Ishikawa (cell line): ENCODE measurements at regions not wholly inside any gene's neighbourhood (a gene's known extent, or its start where the extent isn't known, plus 50 kb on each side); places are given as distances from the start of the nearest gene placed in this dataset.

Experiments used
- CEBPB ChIP-seq: IDR thresholded peaks from 2 replicates; pipeline ENCODE4 v1.6.1; 2012
- CREB1 ChIP-seq: IDR thresholded peaks from 2 replicates; pipeline ENCODE4 v1.6.1; 2012; ENCODE audit warnings: low read depth
- EGR1 ChIP-seq: IDR thresholded peaks from 2 replicates; pipeline ENCODE4 v1.6.1; 2012
- EP300 ChIP-seq: IDR thresholded peaks from 2 replicates; pipeline ENCODE4 v1.6.1; 2012; ENCODE audit warnings: borderline replicate concordance
- FOXM1 ChIP-seq: IDR thresholded peaks from 2 replicates; pipeline ENCODE4 v1.6.1; 2012; ENCODE audit warnings: low read depth, borderline replicate concordance
- NFIC ChIP-seq: IDR thresholded peaks from 2 replicates; pipeline ENCODE4 v1.6.1; 2012
- RAD21 ChIP-seq: IDR thresholded peaks from 2 replicates; pipeline ENCODE4 v1.6.1; 2012; ENCODE audit warnings: low read depth
- TAF1 ChIP-seq: IDR thresholded peaks from 2 replicates; pipeline ENCODE4 v1.6.1; 2012; ENCODE audit warnings: low read depth, mild to moderate bottlenecking
- TCF12 ChIP-seq: IDR thresholded peaks from 2 replicates; pipeline ENCODE4 v1.6.1; 2012; ENCODE audit warnings: low read depth
- TEAD4 ChIP-seq: IDR thresholded peaks from 2 replicates; pipeline ENCODE4 v1.6.1; 2012
- YY1 ChIP-seq: IDR thresholded peaks from 2 replicates; pipeline ENCODE4 v1.6.1; 2012; ENCODE audit warnings: low read depth
- ZBTB7A ChIP-seq: IDR thresholded peaks from 2 replicates; pipeline ENCODE4 v1.6.1; 2012; ENCODE audit warnings: low read depth
- TF ChIP-seq, protein P1 (sequence below): IDR thresholded peaks from 2 replicates; pipeline ENCODE4 v1.6.1; 2012; ENCODE audit warnings: low read depth, mild to moderate bottlenecking
- TF ChIP-seq, protein P2 (sequence below): IDR thresholded peaks from 2 replicates; pipeline ENCODE4 v1.6.1; 2012
- TF ChIP-seq, protein P3 (sequence below): IDR thresholded peaks from 2 replicates; pipeline ENCODE4 v1.6.1; 2012

DNA sequence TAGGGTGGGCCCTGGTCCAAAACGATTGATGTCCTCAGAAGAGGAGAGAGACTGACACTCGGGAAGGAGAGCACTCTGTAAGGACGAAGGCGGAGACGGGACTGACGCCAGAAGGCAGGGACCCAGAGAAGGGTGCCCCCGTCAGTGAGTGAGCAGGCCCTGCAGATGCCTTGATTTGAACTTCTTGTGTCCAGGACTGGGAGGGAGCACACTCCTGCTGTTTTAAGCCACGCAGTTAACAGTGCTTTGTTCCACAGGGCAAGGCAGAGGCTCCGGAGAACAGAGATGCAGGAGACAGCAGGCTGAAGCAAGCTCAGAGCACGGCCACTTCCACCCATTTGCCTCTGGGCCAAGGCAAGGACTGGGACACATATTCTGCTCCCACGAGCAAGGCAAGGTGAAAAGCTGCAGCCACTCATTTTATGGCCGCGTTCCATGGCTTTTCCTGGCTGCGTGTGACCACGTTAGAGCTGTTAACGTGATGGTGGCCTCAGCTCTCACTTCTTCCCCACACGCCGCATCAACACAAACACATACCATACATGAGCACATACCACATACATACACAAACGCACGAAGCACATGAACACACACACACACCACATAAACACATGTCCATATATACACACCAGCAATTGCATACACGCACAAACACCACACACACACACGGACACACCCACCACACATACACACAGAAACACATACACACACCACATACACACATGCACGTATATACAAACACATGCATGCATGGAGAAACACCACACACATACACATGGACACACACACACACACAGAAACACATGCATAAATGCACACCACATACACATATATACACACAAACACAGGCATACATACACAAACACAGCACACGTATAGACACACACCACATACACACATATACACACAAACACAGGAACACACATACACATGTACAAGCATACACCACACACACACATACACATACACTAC, 521.0 kb upstream of the MYT1L start:
- TF ChIP-seq EP300, result no peak
- no peak for TF ChIP-seq YY1
- no peak for TF ChIP-seq CEBPB
- TF ChIP-seq RAD21, result no peak
- TF ChIP-seq ZBTB7A, result no peak
- no peak for TF ChIP-seq TCF12
- TF ChIP-seq, protein P1, sequence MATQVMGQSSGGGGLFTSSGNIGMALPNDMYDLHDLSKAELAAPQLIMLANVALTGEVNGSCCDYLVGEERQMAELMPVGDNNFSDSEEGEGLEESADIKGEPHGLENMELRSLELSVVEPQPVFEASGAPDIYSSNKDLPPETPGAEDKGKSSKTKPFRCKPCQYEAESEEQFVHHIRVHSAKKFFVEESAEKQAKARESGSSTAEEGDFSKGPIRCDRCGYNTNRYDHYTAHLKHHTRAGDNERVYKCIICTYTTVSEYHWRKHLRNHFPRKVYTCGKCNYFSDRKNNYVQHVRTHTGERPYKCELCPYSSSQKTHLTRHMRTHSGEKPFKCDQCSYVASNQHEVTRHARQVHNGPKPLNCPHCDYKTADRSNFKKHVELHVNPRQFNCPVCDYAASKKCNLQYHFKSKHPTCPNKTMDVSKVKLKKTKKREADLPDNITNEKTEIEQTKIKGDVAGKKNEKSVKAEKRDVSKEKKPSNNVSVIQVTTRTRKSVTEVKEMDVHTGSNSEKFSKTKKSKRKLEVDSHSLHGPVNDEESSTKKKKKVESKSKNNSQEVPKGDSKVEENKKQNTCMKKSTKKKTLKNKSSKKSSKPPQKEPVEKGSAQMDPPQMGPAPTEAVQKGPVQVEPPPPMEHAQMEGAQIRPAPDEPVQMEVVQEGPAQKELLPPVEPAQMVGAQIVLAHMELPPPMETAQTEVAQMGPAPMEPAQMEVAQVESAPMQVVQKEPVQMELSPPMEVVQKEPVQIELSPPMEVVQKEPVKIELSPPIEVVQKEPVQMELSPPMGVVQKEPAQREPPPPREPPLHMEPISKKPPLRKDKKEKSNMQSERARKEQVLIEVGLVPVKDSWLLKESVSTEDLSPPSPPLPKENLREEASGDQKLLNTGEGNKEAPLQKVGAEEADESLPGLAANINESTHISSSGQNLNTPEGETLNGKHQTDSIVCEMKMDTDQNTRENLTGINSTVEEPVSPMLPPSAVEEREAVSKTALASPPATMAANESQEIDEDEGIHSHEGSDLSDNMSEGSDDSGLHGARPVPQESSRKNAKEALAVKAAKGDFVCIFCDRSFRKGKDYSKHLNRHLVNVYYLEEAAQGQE, result no peak
- TF ChIP-seq FOXM1, result no peak
- no peak for TF ChIP-seq EGR1
- TF ChIP-seq, protein P2, sequence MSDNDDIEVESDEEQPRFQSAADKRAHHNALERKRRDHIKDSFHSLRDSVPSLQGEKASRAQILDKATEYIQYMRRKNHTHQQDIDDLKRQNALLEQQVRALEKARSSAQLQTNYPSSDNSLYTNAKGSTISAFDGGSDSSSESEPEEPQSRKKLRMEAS, result no peak
- TF ChIP-seq NFIC, result no peak
- TF ChIP-seq TAF1, result no peak
- TF ChIP-seq, protein P3, sequence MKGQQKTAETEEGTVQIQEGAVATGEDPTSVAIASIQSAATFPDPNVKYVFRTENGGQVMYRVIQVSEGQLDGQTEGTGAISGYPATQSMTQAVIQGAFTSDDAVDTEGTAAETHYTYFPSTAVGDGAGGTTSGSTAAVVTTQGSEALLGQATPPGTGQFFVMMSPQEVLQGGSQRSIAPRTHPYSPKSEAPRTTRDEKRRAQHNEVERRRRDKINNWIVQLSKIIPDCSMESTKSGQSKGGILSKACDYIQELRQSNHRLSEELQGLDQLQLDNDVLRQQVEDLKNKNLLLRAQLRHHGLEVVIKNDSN, result no peak
- no peak for TF ChIP-seq TEAD4
- TF ChIP-seq CREB1, result no peak

DNA sequence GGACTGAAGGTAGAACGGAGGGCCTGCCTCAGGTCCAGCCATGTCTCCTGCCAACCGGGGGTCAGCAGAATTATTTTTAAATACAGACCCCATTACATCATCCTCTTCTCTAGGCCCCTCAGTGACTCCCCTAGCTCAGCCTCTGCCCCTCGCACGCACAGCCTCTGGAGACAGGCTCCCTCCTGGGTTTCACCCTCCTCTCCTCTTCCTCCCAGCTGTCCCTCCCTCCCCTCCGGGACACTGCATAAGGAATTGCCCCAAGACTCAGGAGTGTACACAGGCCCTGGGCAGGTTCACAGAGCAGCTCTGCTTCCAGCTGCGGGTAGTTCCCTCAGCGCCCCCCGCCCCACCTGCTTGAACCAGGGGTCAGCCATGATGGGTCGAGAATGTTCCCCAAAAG, 520.2 kb upstream of the MYT1L start:
- TF ChIP-seq TAF1 (no peak), CEBPB (no peak), TCF12 (no peak), EP300 (no peak), FOXM1 (no peak), YY1 (no peak), TEAD4 (no peak), ZBTB7A (no peak), CREB1 (no peak), RAD21 (no peak), EGR1 (no peak), NFIC (no peak)
- TF ChIP-seq, protein P3, result no peak
- TF ChIP-seq, protein P1, result no peak
- TF ChIP-seq, protein P2, result no peak

DNA sequence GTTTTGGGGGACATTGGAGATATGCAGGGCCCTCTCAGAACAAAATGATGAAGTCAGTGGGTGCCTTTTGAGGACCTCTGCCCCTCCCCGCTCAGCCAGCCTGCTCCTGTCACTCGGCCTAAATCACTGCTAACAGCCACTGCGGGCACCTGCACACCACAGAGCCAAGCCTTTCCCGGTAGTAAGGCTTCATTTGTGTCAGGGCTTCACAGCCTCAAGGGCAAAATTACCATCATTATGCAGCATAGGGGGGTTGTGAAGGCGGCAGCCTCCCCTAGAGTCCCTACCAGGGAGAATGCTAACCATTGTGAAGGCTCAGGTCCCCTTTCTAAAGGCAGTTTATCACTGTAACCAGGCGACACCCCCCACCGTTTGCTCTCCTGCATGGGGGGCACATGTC, 519.8 kb upstream of the MYT1L start:
- TF ChIP-seq, protein P1, result no peak
- TF ChIP-seq CEBPB, result no peak
- TF ChIP-seq RAD21, result no peak
- no peak for TF ChIP-seq CREB1
- TF ChIP-seq EP300, result no peak
- TF ChIP-seq ZBTB7A, result no peak
- no peak for TF ChIP-seq NFIC
- TF ChIP-seq, protein P3, result no peak
- no peak for TF ChIP-seq EGR1
- no peak for TF ChIP-seq TEAD4
- TF ChIP-seq FOXM1, result no peak
- TF ChIP-seq, protein P2, result no peak
- TF ChIP-seq YY1, result no peak
- TF ChIP-seq TAF1, result no peak
- no peak for TF ChIP-seq TCF12
